ENCODE measurements at regions not wholly inside any gene's neighbourhood (a gene's known extent, or its start where the extent isn't known, plus 50 kb on each side); places are given as distances from the start of the nearest gene placed in this dataset.

GRCh38 chr2:7601990-7602389 is 684.8 kb downstream of the RNF144A start:
- H3K27me3 ChIP-seq (replicated peaks; ENCODE audit: control insufficient read depth, insufficient read depth, low read length, poor library complexity, severe bottlenecking): no peaks in the 10 kb centered on the region
- no peak overlapping the region for H3K4me3 ChIP-seq (ENCODE audit: insufficient read depth, low read depth, low read length, poor library complexity, severe bottlenecking)
- DNase-seq: no peak

GRCh38 chr2:7604456-7604855 is 687.2 kb downstream of the RNF144A start:
- Histone ChIP-seq H3K9me3 (ENCODE audit: control insufficient read depth, low read length) (no peaks in the 10 kb centered on the region), H3K36me3 (ENCODE audit: control insufficient read depth, insufficient read depth, low read length) (no peaks in the 10 kb centered on the region), H3K4me1 (ENCODE audit: control insufficient read depth, insufficient read depth, low read length, poor library complexity, severe bottlenecking) (no peaks in the 10 kb centered on the region), H3K4me3 (ENCODE audit: insufficient read depth, low read depth, low read length, poor library complexity, severe bottlenecking) (no peak overlapping the region), H3K27ac (ENCODE audit: insufficient read depth, low read length, poor library complexity, severe bottlenecking) (no peak overlapping the region), H3K27me3 (replicated peaks; ENCODE audit: control insufficient read depth, insufficient read depth, low read length, poor library complexity, severe bottlenecking) (no peaks in the 10 kb centered on the region)
- no peak for DNase-seq

More at GRCh38 chr2:7601990-7602389, 684.8 kb downstream of the RNF144A start:
- no peak overlapping the region for H3K27ac ChIP-seq (ENCODE audit: insufficient read depth, low read length, poor library complexity, severe bottlenecking)
- H3K36me3 ChIP-seq (ENCODE audit: control insufficient read depth, insufficient read depth, low read length): no peaks in the 10 kb centered on the region
- H3K4me1 ChIP-seq (ENCODE audit: control insufficient read depth, insufficient read depth, low read length, poor library complexity, severe bottlenecking): no peaks in the 10 kb centered on the region
- H3K9me3 ChIP-seq (ENCODE audit: control insufficient read depth, low read length): no peaks in the 10 kb centered on the region

DNA sequence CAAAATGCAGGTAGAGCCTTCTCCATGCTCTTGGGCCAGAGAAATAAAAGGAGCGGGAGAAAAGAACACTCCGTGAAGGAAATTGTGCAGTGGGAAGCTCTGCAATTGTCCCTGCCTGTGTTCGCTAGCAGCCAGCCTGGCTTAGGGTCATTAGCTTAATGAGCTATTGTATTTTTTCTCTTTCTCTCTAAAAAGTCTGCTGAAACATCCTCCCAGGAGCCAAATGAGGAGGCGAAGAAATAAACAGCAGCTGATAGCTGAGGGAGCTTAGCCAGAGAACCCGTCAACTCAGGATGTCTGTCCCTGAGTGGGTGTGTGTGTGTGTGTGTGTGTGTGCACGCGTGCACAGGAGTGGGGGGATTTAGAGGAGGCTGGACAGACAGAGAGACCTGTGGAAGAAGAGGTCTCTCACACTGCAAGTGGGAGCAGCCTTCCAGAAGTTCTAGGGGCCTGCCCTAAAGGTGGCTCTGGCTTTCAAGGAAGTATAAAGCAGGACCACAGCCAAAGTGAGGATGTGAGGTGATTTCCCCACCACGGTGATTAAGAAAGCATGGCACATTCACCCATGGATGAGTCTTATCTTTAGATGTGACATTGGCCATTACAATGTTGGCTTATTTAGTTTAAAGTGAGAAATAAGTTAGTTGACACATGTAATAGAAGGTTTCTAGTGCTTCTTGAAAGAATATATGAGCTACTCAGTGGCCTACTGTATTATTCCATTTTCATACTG is 690.4 kb downstream of the RNF144A start:
- H3K27ac ChIP-seq (ENCODE audit: insufficient read depth, low read length, poor library complexity, severe bottlenecking): no peak overlapping the region
- no peak overlapping the region for H3K4me3 ChIP-seq (ENCODE audit: insufficient read depth, low read depth, low read length, poor library complexity, severe bottlenecking)
- no peaks in the 10 kb centered on the region for H3K4me1 ChIP-seq (ENCODE audit: control insufficient read depth, insufficient read depth, low read length, poor library complexity, severe bottlenecking)
- no peaks in the 10 kb centered on the region for H3K27me3 ChIP-seq (replicated peaks; ENCODE audit: control insufficient read depth, insufficient read depth, low read length, poor library complexity, severe bottlenecking)
- DNase-seq: no peak
- H3K36me3 ChIP-seq (ENCODE audit: control insufficient read depth, insufficient read depth, low read length): no peaks in the 10 kb centered on the region
- no peaks in the 10 kb centered on the region for H3K9me3 ChIP-seq (ENCODE audit: control insufficient read depth, low read length)

DNA sequence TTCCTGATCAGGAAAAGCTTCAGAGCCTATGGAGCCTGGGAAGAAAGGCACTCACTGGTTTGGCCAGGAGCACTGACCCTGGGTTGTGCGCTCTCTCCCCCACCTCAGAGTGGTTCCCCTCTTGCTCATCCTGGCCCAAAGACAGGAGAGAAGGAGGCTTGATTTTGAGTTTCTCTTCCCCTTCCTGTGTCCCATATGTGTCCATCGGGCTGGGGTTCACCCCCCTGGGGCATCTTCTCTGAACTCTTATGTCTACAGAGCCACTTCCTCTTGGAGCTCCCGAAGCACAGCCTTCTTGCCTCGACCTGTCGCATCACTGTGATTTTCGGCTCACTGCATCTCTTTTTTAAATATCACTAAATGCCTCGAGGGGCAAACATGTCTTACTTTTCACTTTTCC is 692.3 kb downstream of the RNF144A start:
- H3K9me3 ChIP-seq (ENCODE audit: control insufficient read depth, low read length): no peaks in the 10 kb centered on the region
- no peak for DNase-seq
- H3K4me3 ChIP-seq (ENCODE audit: insufficient read depth, low read depth, low read length, poor library complexity, severe bottlenecking): no peak overlapping the region
- no peaks in the 10 kb centered on the region for H3K36me3 ChIP-seq (ENCODE audit: control insufficient read depth, insufficient read depth, low read length)
- H3K27ac ChIP-seq (ENCODE audit: insufficient read depth, low read length, poor library complexity, severe bottlenecking): no peak overlapping the region
- H3K27me3 ChIP-seq (replicated peaks; ENCODE audit: control insufficient read depth, insufficient read depth, low read length, poor library complexity, severe bottlenecking): no peaks in the 10 kb centered on the region
- H3K4me1 ChIP-seq (ENCODE audit: control insufficient read depth, insufficient read depth, low read length, poor library complexity, severe bottlenecking): no peaks in the 10 kb centered on the region

- Histone ChIP-seq H3K4me3 (ENCODE audit: insufficient read depth, low read depth, low read length, poor library complexity, severe bottlenecking) (no peak overlapping the region), H3K4me1 (ENCODE audit: control insufficient read depth, insufficient read depth, low read length, poor library complexity, severe bottlenecking) (no peaks in the 10 kb centered on the region), H3K27ac (ENCODE audit: insufficient read depth, low read length, poor library complexity, severe bottlenecking) (no peak overlapping the region), H3K36me3 (ENCODE audit: control insufficient read depth, insufficient read depth, low read length) (no peaks in the 10 kb centered on the region), H3K27me3 (replicated peaks; ENCODE audit: control insufficient read depth, insufficient read depth, low read length, poor library complexity, severe bottlenecking) (no peaks in the 10 kb centered on the region), H3K9me3 (ENCODE audit: control insufficient read depth, low read length) (no peaks in the 10 kb centered on the region)
- DNase-seq: no peak
Observed at GRCh38 chr2:7609974-7610373, 692.8 kb downstream of the RNF144A start.

- Histone ChIP-seq H3K4me3 (ENCODE audit: insufficient read depth, low read depth, low read length, poor library complexity, severe bottlenecking) (no peak overlapping the region), H3K9me3 (ENCODE audit: control insufficient read depth, low read length) (no peaks in the 10 kb centered on the region), H3K27ac (ENCODE audit: insufficient read depth, low read length, poor library complexity, severe bottlenecking) (no peak overlapping the region), H3K27me3 (replicated peaks; ENCODE audit: control insufficient read depth, insufficient read depth, low read length, poor library complexity, severe bottlenecking) (no peaks in the 10 kb centered on the region), H3K36me3 (ENCODE audit: control insufficient read depth, insufficient read depth, low read length) (no peaks in the 10 kb centered on the region), H3K4me1 (ENCODE audit: control insufficient read depth, insufficient read depth, low read length, poor library complexity, severe bottlenecking) (no peaks in the 10 kb centered on the region)
- DNase-seq: no peak
Observed at GRCh38 chr2:7611750-7612149, 694.5 kb downstream of the RNF144A start.

GRCh38 chr2:7612969-7613368 is 695.8 kb downstream of the RNF144A start:
- Histone ChIP-seq H3K4me1 (ENCODE audit: control insufficient read depth, insufficient read depth, low read length, poor library complexity, severe bottlenecking) (no peaks in the 10 kb centered on the region), H3K9me3 (ENCODE audit: control insufficient read depth, low read length) (no peaks in the 10 kb centered on the region), H3K27me3 (replicated peaks; ENCODE audit: control insufficient read depth, insufficient read depth, low read length, poor library complexity, severe bottlenecking) (no peaks in the 10 kb centered on the region), H3K27ac (ENCODE audit: insufficient read depth, low read length, poor library complexity, severe bottlenecking) (no peak overlapping the region), H3K36me3 (ENCODE audit: control insufficient read depth, insufficient read depth, low read length) (no peaks in the 10 kb centered on the region), H3K4me3 (ENCODE audit: insufficient read depth, low read depth, low read length, poor library complexity, severe bottlenecking) (no peak overlapping the region)
- DNase-seq: no peak

DNA sequence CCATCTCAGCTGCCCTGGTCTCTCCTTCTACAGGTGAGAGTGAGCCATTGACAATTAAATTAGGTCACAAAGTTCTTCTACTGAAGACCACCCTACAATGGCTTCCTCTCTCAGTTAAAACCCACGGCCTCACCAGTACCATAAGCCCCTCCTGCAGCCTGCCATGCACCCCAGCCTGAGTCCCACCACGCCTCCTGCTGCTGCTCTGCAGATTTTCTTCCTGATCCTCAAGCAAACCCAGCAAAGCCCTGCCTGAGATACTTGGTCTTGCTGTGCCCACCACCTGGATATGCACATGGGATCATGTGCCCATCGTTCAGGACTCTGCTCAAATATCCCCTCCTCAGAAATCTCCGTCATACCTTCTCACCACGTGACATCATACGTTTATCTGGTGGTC is 696.6 kb downstream of the RNF144A start:
- no peaks in the 10 kb centered on the region for H3K36me3 ChIP-seq (ENCODE audit: control insufficient read depth, insufficient read depth, low read length)
- no peak for DNase-seq
- H3K27me3 ChIP-seq (replicated peaks; ENCODE audit: control insufficient read depth, insufficient read depth, low read length, poor library complexity, severe bottlenecking): no peaks in the 10 kb centered on the region
- H3K4me1 ChIP-seq (ENCODE audit: control insufficient read depth, insufficient read depth, low read length, poor library complexity, severe bottlenecking): no peaks in the 10 kb centered on the region
- H3K4me3 ChIP-seq (ENCODE audit: insufficient read depth, low read depth, low read length, poor library complexity, severe bottlenecking): no peak overlapping the region
- no peaks in the 10 kb centered on the region for H3K9me3 ChIP-seq (ENCODE audit: control insufficient read depth, low read length)
- H3K27ac ChIP-seq (ENCODE audit: insufficient read depth, low read length, poor library complexity, severe bottlenecking): no peak overlapping the region

DNA sequence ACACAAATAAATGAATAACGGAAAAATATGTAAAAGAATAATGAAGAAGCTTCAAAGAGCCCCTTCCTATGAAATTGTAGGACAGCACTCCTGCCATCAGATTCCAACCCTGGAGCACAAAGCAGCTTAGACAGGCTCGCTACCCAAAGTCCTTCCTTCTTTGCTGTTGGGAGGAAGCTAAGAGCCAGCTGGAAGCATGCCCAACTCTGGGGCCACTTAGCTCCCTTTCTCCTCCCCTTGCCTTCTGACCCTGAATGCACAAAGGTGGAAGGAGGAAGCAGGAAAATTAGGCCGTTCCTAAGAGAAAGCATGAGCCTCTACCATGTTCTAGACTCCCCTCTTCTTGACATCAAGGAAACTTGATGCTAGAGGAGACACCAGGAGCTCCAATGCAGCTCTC is 700.8 kb downstream of the RNF144A start:
- Histone ChIP-seq H3K4me1 (ENCODE audit: control insufficient read depth, insufficient read depth, low read length, poor library complexity, severe bottlenecking) (no peaks in the 10 kb centered on the region), H3K9me3 (ENCODE audit: control insufficient read depth, low read length) (no peaks in the 10 kb centered on the region), H3K27ac (ENCODE audit: insufficient read depth, low read length, poor library complexity, severe bottlenecking) (no peak overlapping the region), H3K27me3 (replicated peaks; ENCODE audit: control insufficient read depth, insufficient read depth, low read length, poor library complexity, severe bottlenecking) (no peaks in the 10 kb centered on the region), H3K36me3 (ENCODE audit: control insufficient read depth, insufficient read depth, low read length) (no peaks in the 10 kb centered on the region), H3K4me3 (ENCODE audit: insufficient read depth, low read depth, low read length, poor library complexity, severe bottlenecking) (no peak overlapping the region)
- DNase-seq: no peak

DNA sequence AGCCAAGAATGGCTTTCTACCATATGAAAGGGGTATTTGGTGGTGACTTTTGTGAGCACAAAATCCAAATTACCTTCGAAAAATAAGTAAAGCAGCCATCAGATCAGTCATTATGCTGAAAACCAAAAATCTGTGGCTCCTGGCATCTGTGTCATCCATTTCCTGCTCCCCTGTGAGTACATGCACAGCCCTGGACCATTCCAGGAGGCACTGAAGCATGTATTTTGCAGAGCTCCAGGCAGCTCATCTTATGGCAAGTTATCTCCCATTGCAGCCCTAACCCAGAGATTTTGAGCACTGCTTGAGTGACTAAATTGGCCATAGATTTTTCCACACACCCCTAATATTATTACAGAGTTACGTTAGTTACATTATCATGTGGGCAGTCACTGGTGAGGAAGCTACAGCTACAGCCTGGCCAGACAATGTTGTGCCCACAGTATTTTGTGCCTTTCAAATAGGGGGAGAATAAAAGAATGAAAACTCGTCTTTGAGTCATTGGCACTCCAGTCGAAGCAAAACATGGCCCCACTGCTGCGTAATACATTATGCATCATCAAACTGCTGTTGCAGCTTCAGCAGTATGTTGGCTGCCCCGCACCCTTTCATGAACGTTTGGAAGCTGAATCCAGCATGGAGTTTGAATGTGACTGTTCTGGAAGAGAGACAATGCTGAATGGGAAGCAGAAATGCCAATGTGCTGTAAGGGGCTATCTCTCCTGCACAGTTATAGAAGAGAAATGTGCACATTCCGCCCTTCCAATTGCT is 702.2 kb downstream of the RNF144A start:
- Histone ChIP-seq H3K27me3 (replicated peaks; ENCODE audit: control insufficient read depth, insufficient read depth, low read length, poor library complexity, severe bottlenecking) (no peaks in the 10 kb centered on the region), H3K4me1 (ENCODE audit: control insufficient read depth, insufficient read depth, low read length, poor library complexity, severe bottlenecking) (no peaks in the 10 kb centered on the region), H3K36me3 (ENCODE audit: control insufficient read depth, insufficient read depth, low read length) (no peaks in the 10 kb centered on the region), H3K9me3 (ENCODE audit: control insufficient read depth, low read length) (no peaks in the 10 kb centered on the region), H3K27ac (ENCODE audit: insufficient read depth, low read length, poor library complexity, severe bottlenecking) (no peak overlapping the region), H3K4me3 (ENCODE audit: insufficient read depth, low read depth, low read length, poor library complexity, severe bottlenecking) (no peak overlapping the region)
- DNase-seq: no peak

All from effector memory CD4-positive, alpha-beta T cell (primary cell).